GM18499 (cell line): ENCODE measurements at regions not wholly inside any gene's neighbourhood (a gene's known extent, or its start where the extent isn't known, plus 50 kb on each side); places are given as distances from the start of the nearest gene placed in this dataset.

Experiments
- ATAC-seq: cut with Tn5 transposase; IDR thresholded peaks from one replicate; pipeline ENCODE4 v1.9.1; 2021; ENCODE audit warnings: moderate number of reproducible peaks; ENCODE audit not compliant: insufficient read depth, unreplicated experiment

- no peak for ATAC-seq
Observed at GRCh38 chr14:34075826-34076225, 125.0 kb upstream of the EGLN3 start.

- no peak for ATAC-seq
Observed at GRCh38 chr14:34075042-34075744, 124.3 kb upstream of the EGLN3 start.

GRCh38 chr14:34072921-34073320 lies 122.0 kb upstream of the EGLN3 start:
- no peak for ATAC-seq

GRCh38 chr14:34072401-34072800 lies 121.5 kb upstream of the EGLN3 start:
- ATAC-seq, result no peak

- no peak for ATAC-seq
Observed at GRCh38 chr14:34070917-34071407, 120.1 kb upstream of the EGLN3 start.

- no peak for ATAC-seq
Observed at GRCh38 chr14:34069854-34070582, 119.1 kb upstream of the EGLN3 start.

GRCh38 chr14:34067587-34067986 lies 116.7 kb upstream of the EGLN3 start:
- ATAC-seq, result no peak

- no peak for ATAC-seq
Observed at GRCh38 chr14:34065690-34066391, 115.0 kb upstream of the EGLN3 start.

GRCh38 chr14:34065236-34065635 lies 114.4 kb upstream of the EGLN3 start:
- ATAC-seq, result no peak

GRCh38 chr14:34064349-34064748 lies 113.5 kb upstream of the EGLN3 start:
- no peak for ATAC-seq

GRCh38 chr14:34063470-34064164 lies 112.7 kb upstream of the EGLN3 start:
- no peak for ATAC-seq

GRCh38 chr14:34063042-34063441 lies 112.2 kb upstream of the EGLN3 start:
- ATAC-seq, result no peak

- no peak for ATAC-seq
Observed at GRCh38 chr14:34062353-34062973, 111.6 kb upstream of the EGLN3 start.

- no peak for ATAC-seq
Observed at GRCh38 chr14:34060651-34060999, 109.8 kb upstream of the EGLN3 start.

GRCh38 chr14:34059925-34060650 lies 109.2 kb upstream of the EGLN3 start:
- peak; percentile 52 for ATAC-seq

GRCh38 chr14:34059037-34059924 lies 108.4 kb upstream of the EGLN3 start:
- ATAC-seq, result no peak

GRCh38 chr14:34058510-34058909 lies 107.6 kb upstream of the EGLN3 start:
- no peak for ATAC-seq

- no peak for ATAC-seq
Observed at GRCh38 chr14:34056046-34056445, 105.2 kb upstream of the EGLN3 start.
